Mesenchymal stem cell (in vitro differentiated cells and primary cell): ENCODE measurements at regions not wholly inside any gene's neighbourhood (a gene's known extent, or its start where the extent isn't known, plus 50 kb on each side); places are given as distances from the start of the nearest gene placed in this dataset.
A peak's percentile ranks its signal among the peaks of the same experiment; 100 is the strongest.

Experiments used
- DNase-seq: peaks from one replicate; pipeline ENCODE4 v3.0.0-alpha.2; 2013
- H2AFZ ChIP-seq: one replicate; pipeline ENCODE4 v1.6.1; 2013; ENCODE audit warnings: low read depth, mild to moderate bottlenecking, control low read depth, inconsistent platforms, low read length, moderate library complexity
- H2AK5ac ChIP-seq: 2 replicates; pipeline ENCODE4 v1.6.1; 2013; ENCODE audit warnings: low read length, moderate library complexity, mild to moderate bottlenecking, inconsistent platforms; ENCODE audit not compliant: severe bottlenecking
- H2BK120ac ChIP-seq: one replicate; pipeline ENCODE4 v1.6.1; 2013; ENCODE audit warnings: low read depth, mild to moderate bottlenecking, inconsistent platforms, low read length, moderate library complexity
- H2BK12ac ChIP-seq, 2 experiments: one replicate each; pipeline ENCODE4 v1.6.1; 2013; ENCODE audit warnings: inconsistent platforms in 2 of 2, low read length in 2 of 2, mild to moderate bottlenecking in 2 of 2, moderate library complexity in 2 of 2, control low read depth in 1 of 2
- H2BK15ac ChIP-seq: one replicate; pipeline ENCODE4 v1.6.1; 2013; ENCODE audit warnings: mild to moderate bottlenecking, low read depth, inconsistent platforms; ENCODE audit not compliant: poor library complexity, severe bottlenecking
- H2BK5ac ChIP-seq: 2 replicates; pipeline ENCODE4 v1.6.1; 2013; ENCODE audit warnings: low read depth, mild to moderate bottlenecking, low read length, control low read depth, inconsistent platforms; ENCODE audit not compliant: poor library complexity, severe bottlenecking
- H3K14ac ChIP-seq, 2 experiments: one replicate each; pipeline ENCODE4 v1.6.1; 2013; ENCODE audit warnings: inconsistent platforms in 2 of 2, low read length in 2 of 2, control low read depth in 1 of 2, mild to moderate bottlenecking in 1 of 2, moderate library complexity in 1 of 2
- H3K18ac ChIP-seq, 2 experiments: one replicate each; pipeline ENCODE4 v1.6.1; 2013; ENCODE audit warnings: inconsistent platforms in 2 of 2, low read length in 2 of 2, control low read depth in 1 of 2, low read depth in 1 of 2, mild to moderate bottlenecking in 1 of 2
- H3K23ac ChIP-seq, 2 experiments: one replicate each; pipeline ENCODE4 v1.6.1; 2013; ENCODE audit warnings: inconsistent platforms in 2 of 2, low read length in 2 of 2, mild to moderate bottlenecking in 2 of 2, moderate library complexity in 2 of 2, control low read depth in 1 of 2
- H3K27ac ChIP-seq: 2 replicates; pipeline ENCODE4 v1.5.1; 2013; ENCODE audit warnings: mild to moderate bottlenecking, moderate library complexity, low read length, control low read depth, inconsistent platforms; ENCODE audit not compliant: poor library complexity, severe bottlenecking
- H3K27me3 ChIP-seq, 2 experiments: 2 replicates each; pipeline versions ENCODE4 v1.6.1 to v1.7.0; 2013; ENCODE audit warnings: low read length in 2 of 2, mild to moderate bottlenecking in 2 of 2, moderate library complexity in 2 of 2, control low read depth in 1 of 2, inconsistent platforms in 1 of 2; ENCODE audit not compliant: control insufficient read depth in 1 of 2, insufficient read depth in 1 of 2
- H3K36me3 ChIP-seq, 2 experiments: 2 replicates each; pipeline versions ENCODE4 v1.6.1 to v1.7.0; 2013; ENCODE audit warnings: low read length in 2 of 2, control low read depth in 1 of 2, inconsistent platforms in 1 of 2, low read depth in 1 of 2, mild to moderate bottlenecking in 1 of 2; ENCODE audit not compliant: insufficient read depth in 2 of 2, control insufficient read depth in 1 of 2
- H3K4ac ChIP-seq, 2 experiments: one replicate each; pipeline ENCODE4 v1.6.1; 2013; ENCODE audit warnings: inconsistent platforms in 2 of 2, low read length in 2 of 2, mild to moderate bottlenecking in 2 of 2, moderate library complexity in 2 of 2, control low read depth in 1 of 2, low read depth in 1 of 2
- H3K4me1 ChIP-seq: 2 replicates; pipeline ENCODE4 v1.6.1; 2013; ENCODE audit warnings: low read depth, low read length, control low read depth; ENCODE audit not compliant: control insufficient read depth, insufficient read depth
- H3K4me2 ChIP-seq: 2 replicates; pipeline ENCODE4 v1.6.1; 2013; ENCODE audit warnings: low read length, mild to moderate bottlenecking, inconsistent platforms; ENCODE audit not compliant: poor library complexity, severe bottlenecking
- H3K4me3 ChIP-seq, 2 experiments: 2 replicates each; pipeline versions ENCODE4 v1.5.1 to v1.7.0; 2013; ENCODE audit warnings: low read length in 2 of 2, mild to moderate bottlenecking in 2 of 2, control low read depth in 1 of 2, low read depth in 1 of 2; ENCODE audit not compliant: insufficient read depth in 1 of 2
- H3K79me1 ChIP-seq: replicated peaks from 2 replicates; pipeline ENCODE4 v1.6.1; 2013; ENCODE audit warnings: mild to moderate bottlenecking, control low read depth, low read length, inconsistent platforms; ENCODE audit not compliant: poor library complexity, severe bottlenecking
- H3K9ac ChIP-seq: 2 replicates; pipeline ENCODE4 v1.7.0; 2013; ENCODE audit warnings: mild to moderate bottlenecking, low read length, moderate library complexity
- H3K9me3 ChIP-seq: 2 replicates; pipeline ENCODE4 v1.7.0; 2013; ENCODE audit warnings: mild to moderate bottlenecking, low read length; ENCODE audit not compliant: control insufficient read depth
- H4K8ac ChIP-seq: one replicate; pipeline ENCODE4 v1.6.1; 2013; ENCODE audit warnings: inconsistent platforms, mild to moderate bottlenecking, low read length, moderate library complexity
- H4K91ac ChIP-seq: one replicate; pipeline ENCODE4 v1.6.1; 2013; ENCODE audit warnings: mild to moderate bottlenecking, low read length, inconsistent platforms
- WGBS: methylation state at CpG from one replicate; pipeline ENCODE4 v1.1.7; 2013; ENCODE audit warnings: mixed read lengths; 5-methylcytosine and 5-hydroxymethylcytosine counted together

- Histone ChIP-seq H3K23ac (peak overlapping the region in 1 of 2 experiments; percentile 27), H2BK15ac (peak overlapping the region; percentile 92), H2BK12ac (peak overlapping the region; percentile 91 to 95), H3K14ac (peak overlapping the region; percentile 45 to 85), H2AK5ac (no peak overlapping the region), H3K36me3 (no peaks in the 10 kb centered on the region), H2BK5ac (no peak overlapping the region), H2AFZ (no peak overlapping the region), H4K8ac (peak overlapping the region; percentile 83), H3K4ac (peak overlapping the region; percentile 54 to 70), H2BK120ac (peak overlapping the region; percentile 23), H4K91ac (peak overlapping the region; percentile 94), H3K9ac (no peak overlapping the region), H3K27ac (no peak overlapping the region), H3K4me2 (no peak overlapping the region), H3K79me1 (no peaks in the 10 kb centered on the region), H3K27me3 (peaks cover 58 to 89% of the 10 kb centered on the region in 2 experiments), H3K9me3 (no peaks in the 10 kb centered on the region), H3K4me1 (peaks cover 19% of the 10 kb centered on the region), H3K18ac (peak overlapping the region; percentile 64 to 90), H3K4me3 (no peak overlapping the region)
- 66% methylated on average over 27 of the region's 27 CpGs for WGBS
- DNase-seq = no peak
Observed at GRCh38 chr9:134227451-134228411, 63.4 kb upstream of the RNU6ATAC start.

DNA sequence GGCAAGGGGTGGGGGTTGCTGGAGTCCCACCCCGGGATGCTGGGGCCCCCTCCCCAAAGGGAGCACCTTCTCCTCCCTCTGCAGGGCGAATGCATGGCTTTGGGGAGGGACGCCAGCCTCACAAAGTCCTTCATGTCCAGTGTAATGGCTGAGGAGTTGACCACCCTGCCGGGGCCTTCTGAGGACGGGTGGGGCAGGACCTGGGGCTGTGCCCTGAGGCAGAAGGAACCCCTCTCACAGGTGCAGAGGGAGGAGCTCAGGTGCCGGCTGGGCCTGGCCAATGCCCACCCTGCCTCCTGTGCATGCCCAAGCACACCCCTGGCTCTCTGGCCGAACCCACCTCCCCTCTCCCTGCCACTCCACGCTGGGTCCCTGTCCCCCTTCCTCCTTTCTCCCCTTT lies 64.3 kb upstream of the RNU6ATAC start:
- H2AK5ac ChIP-seq = no peak overlapping the region
- no peak overlapping the region for H2AFZ ChIP-seq
- H3K9me3 ChIP-seq = no peaks in the 10 kb centered on the region
- no peaks in the 10 kb centered on the region for H3K36me3 ChIP-seq
- H3K9ac ChIP-seq = no peak overlapping the region
- peaks cover 58 to 88% of the 10 kb centered on the region in 2 experiments for H3K27me3 ChIP-seq
- peaks cover 16% of the 10 kb centered on the region for H3K4me1 ChIP-seq
- WGBS = 94% methylated on average over 5 of the region's 8 CpGs
- H3K4me3 ChIP-seq = no peak overlapping the region
- no peak overlapping the region for H2BK5ac ChIP-seq
- no peak overlapping the region for H3K27ac ChIP-seq
- DNase-seq = no peak
- peak overlapping the region; percentile 19 for H4K8ac ChIP-seq
- H3K18ac ChIP-seq = peak overlapping the region; percentile 45 to 90
- H2BK120ac ChIP-seq = peak overlapping the region; percentile 12
- H3K23ac ChIP-seq = no peak overlapping the region
- H3K79me1 ChIP-seq = no peaks in the 10 kb centered on the region
- H2BK15ac ChIP-seq = peak overlapping the region; percentile 60
- H4K91ac ChIP-seq = peak overlapping the region; percentile 3
- no peak overlapping the region for H3K14ac ChIP-seq
- peak overlapping the region in 1 of 2 experiments; percentile 54 for H3K4ac ChIP-seq
- H2BK12ac ChIP-seq = peak overlapping the region; percentile 0 to 95
- no peak overlapping the region for H3K4me2 ChIP-seq

DNA sequence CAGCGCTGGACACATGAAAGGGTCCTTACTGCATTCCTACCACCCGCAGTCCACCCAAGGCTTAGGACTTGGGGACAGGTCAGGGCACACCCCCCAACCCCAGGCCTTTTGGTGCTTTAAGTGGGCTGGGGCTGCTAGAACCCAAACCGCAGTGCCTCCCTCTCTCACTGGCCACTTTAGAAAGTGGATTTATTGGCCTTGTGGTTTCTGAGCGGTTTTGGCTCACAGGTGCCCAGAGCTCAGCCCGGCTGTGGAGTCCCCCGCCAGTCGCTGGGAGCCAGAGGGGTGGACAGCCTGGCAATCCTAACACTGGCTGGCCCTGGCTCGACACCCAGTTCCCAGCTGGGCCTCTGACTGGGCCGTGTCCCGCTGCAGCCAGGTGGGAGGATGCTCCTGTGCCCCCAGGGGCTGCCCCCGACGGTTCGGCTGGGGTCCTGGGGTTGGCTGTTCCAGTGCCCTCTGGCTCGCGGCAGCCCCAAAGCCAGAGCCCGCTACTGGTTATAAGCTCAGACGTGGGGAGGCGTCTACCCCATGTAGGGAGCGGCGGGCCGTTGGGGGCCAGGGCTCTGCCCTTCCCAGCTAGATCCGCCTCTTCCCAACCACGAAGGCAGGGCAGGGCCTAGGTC lies 65.2 kb upstream of the RNU6ATAC start:
- Histone ChIP-seq H2AK5ac (no peak overlapping the region), H3K27ac (no peak overlapping the region), H3K9me3 (no peaks in the 10 kb centered on the region), H3K9ac (no peak overlapping the region), H4K8ac (no peak overlapping the region), H2AFZ (no peak overlapping the region), H2BK12ac (peak overlapping the region; percentile 61 to 66), H2BK5ac (no peak overlapping the region), H3K18ac (peak overlapping the region in 1 of 2 experiments; percentile 58), H3K4ac (no peak overlapping the region), H3K36me3 (no peaks in the 10 kb centered on the region), H3K14ac (no peak overlapping the region), H2BK120ac (peak overlapping the region; percentile 8), H4K91ac (peak overlapping the region; percentile 87), H3K4me1 (peaks cover 18% of the 10 kb centered on the region), H3K4me2 (no peak overlapping the region), H3K27me3 (peaks cover 58 to 87% of the 10 kb centered on the region in 2 experiments), H3K4me3 (no peak overlapping the region), H3K79me1 (no peaks in the 10 kb centered on the region), H2BK15ac (peak overlapping the region; percentile 3), H3K23ac (no peak overlapping the region)
- DNase-seq = no peak
- WGBS = 90% methylated on average over 23 of the region's 23 CpGs
